C4-2B (cell line): ENCODE measurements at regions not wholly inside any gene's neighbourhood (a gene's known extent, or its start where the extent isn't known, plus 50 kb on each side); places are given as distances from the start of the nearest gene placed in this dataset.

ENCODE experiments used
- H3K27ac ChIP-seq: fragments of 450-650 bp; 2 replicates; pipeline ENCODE4 v1.5.1; 2017
- CTCF ChIP-seq: fragments of 450-650 bp; conservative IDR thresholded peaks from 2 replicates; pipeline ENCODE4 v1.5.1; 2017; ENCODE audit warnings: mild to moderate bottlenecking
- ZFX ChIP-seq: fragments of 450-650 bp; IDR thresholded peaks from 2 replicates; pipeline ENCODE4 v1.6.1; 2017

- H3K27ac ChIP-seq, result no peak overlapping the region
- no peak for TF ChIP-seq CTCF
- no peak for TF ChIP-seq ZFX
Observed at GRCh38 chr3:127037418-127037841, 54.5 kb downstream of the PLXNA1 start.

- no peak overlapping the region for H3K27ac ChIP-seq
- TF ChIP-seq CTCF (no peak), ZFX (no peak)
Observed at GRCh38 chr3:127037971-127038446, 55.1 kb downstream of the PLXNA1 start.

GRCh38 chr3:127038466-127038865 is 55.6 kb downstream of the PLXNA1 start:
- H3K27ac ChIP-seq, result no peak overlapping the region
- TF ChIP-seq ZFX (no peak), CTCF (no peak)

- H3K27ac ChIP-seq, result no peak overlapping the region
- TF ChIP-seq CTCF, result no peak
- TF ChIP-seq ZFX, result no peak
Observed at GRCh38 chr3:127038923-127039581, 56.1 kb downstream of the PLXNA1 start.

GRCh38 chr3:127039719-127040118 is 56.8 kb downstream of the PLXNA1 start:
- TF ChIP-seq CTCF, result no peak
- no peak for TF ChIP-seq ZFX
- H3K27ac ChIP-seq, result no peak overlapping the region

GRCh38 chr3:127040216-127040615 is 57.3 kb downstream of the PLXNA1 start:
- no peak for TF ChIP-seq CTCF
- no peak for TF ChIP-seq ZFX
- H3K27ac ChIP-seq, result no peak overlapping the region

- TF ChIP-seq CTCF, result no peak
- no peak for TF ChIP-seq ZFX
- no peak overlapping the region for H3K27ac ChIP-seq
Observed at GRCh38 chr3:127041264-127041820, 58.4 kb downstream of the PLXNA1 start.
